ENCODE measurements at regions not wholly inside any gene's neighbourhood (a gene's known extent, or its start where the extent isn't known, plus 50 kb on each side); places are given as distances from the start of the nearest gene placed in this dataset.

GRCh38 chr7:57305192-57305748 is 144.7 kb upstream of the ZNF716 start:
- TF ChIP-seq CEBPB (IDR thresholded peaks at IDR 0.05) (no peak), YY1 (IDR thresholded peaks at IDR 0.05; ENCODE audit: low read depth) (no peak), TCF12 (IDR thresholded peaks at IDR 0.05; ENCODE audit: low read depth) (no peak), TAF1 (IDR thresholded peaks at IDR 0.05; ENCODE audit: low read depth) (no peak), CREB1 (IDR thresholded peaks at IDR 0.05; ENCODE audit: low read depth) (no peak), REST (IDR thresholded peaks at IDR 0.05; ENCODE audit: low read depth) (no peak), RAD21 (IDR thresholded peaks at IDR 0.05; ENCODE audit: low read depth) (no peak), FOXM1 (IDR thresholded peaks at IDR 0.05; ENCODE audit: borderline replicate concordance, low read depth) (no peak), MAX (IDR thresholded peaks at IDR 0.05) (no peak)

GRCh38 chr7:57308631-57309408 is 141.2 kb upstream of the ZNF716 start:
- TF ChIP-seq EP300 (IDR thresholded peaks at IDR 0.05; ENCODE audit: borderline replicate concordance) (no peak), TAF1 (IDR thresholded peaks at IDR 0.05; ENCODE audit: low read depth) (no peak), TCF12 (IDR thresholded peaks at IDR 0.05; ENCODE audit: low read depth) (no peak), MAX (IDR thresholded peaks at IDR 0.05) (no peak), CREB1 (IDR thresholded peaks at IDR 0.05; ENCODE audit: low read depth) (no peak), CEBPB (IDR thresholded peaks at IDR 0.05) (no peak), USF1 (IDR thresholded peaks at IDR 0.05) (no peak), YY1 (IDR thresholded peaks at IDR 0.05; ENCODE audit: low read depth) (no peak), EGR1 (IDR thresholded peaks at IDR 0.05) (no peak), FOXM1 (IDR thresholded peaks at IDR 0.05; ENCODE audit: borderline replicate concordance, low read depth) (no peak), REST (IDR thresholded peaks at IDR 0.05; ENCODE audit: low read depth) (no peak), TEAD4 (IDR thresholded peaks at IDR 0.05) (no peak), NFIC (IDR thresholded peaks at IDR 0.05) (no peak), ZBTB7A (IDR thresholded peaks at IDR 0.05; ENCODE audit: low read depth) (no peak), RAD21 (IDR thresholded peaks at IDR 0.05; ENCODE audit: low read depth) (no peak)

GRCh38 chr7:57327081-57327480 is 122.9 kb upstream of the ZNF716 start:
- TF ChIP-seq USF1 (IDR thresholded peaks at IDR 0.05) (no peak), TEAD4 (IDR thresholded peaks at IDR 0.05) (no peak), NFIC (IDR thresholded peaks at IDR 0.05) (no peak), TAF1 (IDR thresholded peaks at IDR 0.05; ENCODE audit: low read depth) (no peak)

- TF ChIP-seq TEAD4 (IDR thresholded peaks at IDR 0.05), result no peak
- TF ChIP-seq FOXM1 (IDR thresholded peaks at IDR 0.05; ENCODE audit: borderline replicate concordance, low read depth), result no peak
- TF ChIP-seq ZBTB7A (IDR thresholded peaks at IDR 0.05; ENCODE audit: low read depth), result no peak
- TF ChIP-seq MAX (IDR thresholded peaks at IDR 0.05), result no peak
- no peak for TF ChIP-seq RAD21 (IDR thresholded peaks at IDR 0.05; ENCODE audit: low read depth)
- no peak for TF ChIP-seq NFIC (IDR thresholded peaks at IDR 0.05)
- TF ChIP-seq YY1 (IDR thresholded peaks at IDR 0.05; ENCODE audit: low read depth), result no peak
- TF ChIP-seq EP300 (IDR thresholded peaks at IDR 0.05; ENCODE audit: borderline replicate concordance), result no peak
- TF ChIP-seq CREB1 (IDR thresholded peaks at IDR 0.05; ENCODE audit: low read depth), result no peak
These were observed 121.5 kb upstream of the ZNF716 start for GRCh38 chr7:57328457-57328856.

GRCh38 chr7:57328963-57329362 is 121.0 kb upstream of the ZNF716 start:
- TF ChIP-seq CREB1 (IDR thresholded peaks at IDR 0.05; ENCODE audit: low read depth), result no peak
- no peak for TF ChIP-seq NFIC (IDR thresholded peaks at IDR 0.05)
- no peak for TF ChIP-seq EP300 (IDR thresholded peaks at IDR 0.05; ENCODE audit: borderline replicate concordance)
- TF ChIP-seq ZBTB7A (IDR thresholded peaks at IDR 0.05; ENCODE audit: low read depth), result no peak
- no peak for TF ChIP-seq CEBPB (IDR thresholded peaks at IDR 0.05)
- TF ChIP-seq TAF1 (IDR thresholded peaks at IDR 0.05; ENCODE audit: low read depth), result no peak
- no peak for TF ChIP-seq YY1 (IDR thresholded peaks at IDR 0.05; ENCODE audit: low read depth)
- TF ChIP-seq MAX (IDR thresholded peaks at IDR 0.05), result no peak
- TF ChIP-seq REST (IDR thresholded peaks at IDR 0.05; ENCODE audit: low read depth), result no peak
- TF ChIP-seq TCF12 (IDR thresholded peaks at IDR 0.05; ENCODE audit: low read depth), result no peak
- no peak for TF ChIP-seq FOXM1 (IDR thresholded peaks at IDR 0.05; ENCODE audit: borderline replicate concordance, low read depth)
- TF ChIP-seq RAD21 (IDR thresholded peaks at IDR 0.05; ENCODE audit: low read depth), result no peak
